Activated naive CD4-positive, alpha-beta T cell treated with anti-CD3 and anti-CD28 coated beads, Interleukin-2, amount 10 ng/mL, durations not matched to agents 7 days and 5 days (primary cell): ENCODE measurements at regions not wholly inside any gene's neighbourhood (a gene's known extent, or its start where the extent isn't known, plus 50 kb on each side); places are given as distances from the start of the nearest gene placed in this dataset.

Experiments used
- CTCF ChIA-PET: fragments of 350-600 bp; sonication (Branson Sonifier 250); formaldehyde crosslinking; loops from one replicate; lab custom pipeline; 2021; ENCODE audit warnings: antibody characterized with exemption; lab: Charles Lee
- DNase-seq: peaks from one replicate; pipeline ENCODE4 v3.0.0-alpha.2; 2020
- H3K27ac Mint-ChIP-seq: one replicate; pipeline ENCODE4 v1.8.0; 2021; ENCODE audit warnings: mild to moderate bottlenecking, moderate library complexity, mixed read lengths
- H3K27me3 Mint-ChIP-seq: one replicate; pipeline ENCODE4 v1.8.0; 2021; ENCODE audit warnings: mild to moderate bottlenecking, mixed read lengths
- H3K36me3 Mint-ChIP-seq: one replicate; pipeline ENCODE4 v1.8.0; 2021; ENCODE audit warnings: mixed read lengths
- H3K4me1 Mint-ChIP-seq: one replicate; pipeline ENCODE4 v1.8.0; 2021; ENCODE audit warnings: mixed read lengths
- H3K4me3 Mint-ChIP-seq: one replicate; pipeline ENCODE4 v1.8.0; 2021; ENCODE audit warnings: mild to moderate bottlenecking, moderate library complexity, mixed read lengths
- H3K9me3 Mint-ChIP-seq: one replicate; pipeline ENCODE4 v1.8.0; 2021; ENCODE audit warnings: mixed read lengths

DNA sequence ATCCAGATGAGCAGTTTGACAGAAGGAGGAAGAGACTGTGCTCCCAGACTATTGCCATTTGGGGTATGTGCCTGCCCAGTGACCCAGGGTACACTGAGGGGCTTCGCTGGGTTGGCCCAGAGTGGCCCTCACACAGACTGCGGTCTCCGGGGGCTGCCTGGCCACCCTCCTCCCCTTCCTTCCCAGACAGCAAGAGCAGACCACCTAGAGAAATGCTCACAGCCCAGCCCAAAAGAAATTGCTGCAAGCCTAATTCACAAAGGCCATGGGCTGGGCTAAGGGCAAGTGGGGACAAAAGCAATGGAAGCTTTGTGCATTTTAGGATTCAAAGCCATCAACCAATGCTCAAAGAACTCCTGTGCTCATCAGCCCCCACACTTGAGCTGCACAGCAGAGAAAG lies 277.6 kb downstream of the CDC5L start:
- CTCF ChIA-PET: interaction anchor here (0.6 to 1.3 kb wide), 3 partner anchors 10 to 712 kb away, joined by 3 to 4 read pairs (median 3); no protein-coding TSS in a partner anchor
- Mint-ChIP-seq H3K27me3 (peaks cover 25% of the 10 kb centered on the region), H3K27ac (no peak overlapping the region), H3K36me3 (no peaks in the 10 kb centered on the region), H3K4me3 (no peak overlapping the region), H3K4me1 (no peaks in the 10 kb centered on the region), H3K9me3 (no peaks in the 10 kb centered on the region)
- DNase-seq: no peak

DNA sequence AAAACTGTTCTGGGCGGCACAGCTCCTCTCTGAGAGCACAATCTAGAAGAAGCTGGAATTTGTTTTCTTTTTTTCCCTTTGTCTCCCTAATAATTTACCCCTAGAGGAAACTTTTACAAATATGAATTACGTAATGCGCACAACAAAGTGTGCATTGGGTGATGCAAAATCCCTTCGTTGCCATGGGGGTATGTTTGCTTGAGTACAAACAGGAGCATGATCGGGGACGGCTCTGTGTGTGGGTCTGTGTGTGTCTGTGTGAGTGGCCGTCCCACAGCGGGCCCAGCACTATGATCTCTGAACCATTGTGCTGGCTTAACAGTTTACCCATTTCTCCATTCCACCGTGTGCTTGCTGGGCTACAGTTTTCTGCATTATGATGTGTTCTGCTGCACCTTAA lies 278.2 kb downstream of the CDC5L start:
- CTCF ChIA-PET: interaction anchor here (1.2 to 1.3 kb wide), 2 partner anchors 10 to 11 kb away, joined by 3 to 4 read pairs; no protein-coding TSS in a partner anchor
- no peak overlapping the region for H3K27ac Mint-ChIP-seq
- no peaks in the 10 kb centered on the region for H3K36me3 Mint-ChIP-seq
- no peaks in the 10 kb centered on the region for H3K4me1 Mint-ChIP-seq
- H3K4me3 Mint-ChIP-seq: no peak overlapping the region
- DNase-seq: no peak
- no peaks in the 10 kb centered on the region for H3K9me3 Mint-ChIP-seq
- H3K27me3 Mint-ChIP-seq: peaks cover 25% of the 10 kb centered on the region

- Mint-ChIP-seq H3K36me3 (no peaks in the 10 kb centered on the region), H3K4me3 (no peak overlapping the region), H3K9me3 (no peaks in the 10 kb centered on the region), H3K4me1 (no peaks in the 10 kb centered on the region), H3K27me3 (peaks cover 25% of the 10 kb centered on the region), H3K27ac (no peak overlapping the region)
- no peak for DNase-seq
- CTCF ChIA-PET: no interaction called here
Measured at GRCh38 chr6:44666324-44666723, 278.8 kb downstream of the CDC5L start.

- no peak for DNase-seq
- Mint-ChIP-seq H3K27me3 (peaks cover 28% of the 10 kb centered on the region), H3K36me3 (no peaks in the 10 kb centered on the region), H3K9me3 (no peaks in the 10 kb centered on the region), H3K4me3 (no peak overlapping the region), H3K4me1 (no peaks in the 10 kb centered on the region), H3K27ac (no peak overlapping the region)
- CTCF ChIA-PET: interaction anchor here (2.2 kb wide), 1 partner anchor 12 kb away, joined by 10 read pairs; no protein-coding TSS in a partner anchor
Measured at GRCh38 chr6:44667226-44667625, 279.7 kb downstream of the CDC5L start.

GRCh38 chr6:44667668-44668390 lies 280.3 kb downstream of the CDC5L start:
- H3K9me3 Mint-ChIP-seq: no peaks in the 10 kb centered on the region
- CTCF ChIA-PET: interaction anchor here (1.1 to 2.2 kb wide), 3 partner anchors 12 to 1255 kb away, joined by 3 to 10 read pairs (median 4); no protein-coding TSS in a partner anchor
- H3K4me3 Mint-ChIP-seq: no peak overlapping the region
- H3K4me1 Mint-ChIP-seq: no peaks in the 10 kb centered on the region
- DNase-seq: peak; percentile 51
- H3K27ac Mint-ChIP-seq: no peak overlapping the region
- H3K36me3 Mint-ChIP-seq: no peaks in the 10 kb centered on the region
- H3K27me3 Mint-ChIP-seq: peaks cover 30% of the 10 kb centered on the region

GRCh38 chr6:44668391-44668930 lies 281.0 kb downstream of the CDC5L start:
- Mint-ChIP-seq H3K9me3 (no peaks in the 10 kb centered on the region), H3K4me1 (no peaks in the 10 kb centered on the region), H3K27ac (no peak overlapping the region), H3K27me3 (peaks cover 33% of the 10 kb centered on the region), H3K36me3 (no peaks in the 10 kb centered on the region), H3K4me3 (no peak overlapping the region)
- DNase-seq: no peak
- CTCF ChIA-PET: interaction anchor here (1.1 to 2.2 kb wide), 3 partner anchors 13 to 1255 kb away, joined by 3 to 10 read pairs (median 4); no protein-coding TSS in a partner anchor

DNA sequence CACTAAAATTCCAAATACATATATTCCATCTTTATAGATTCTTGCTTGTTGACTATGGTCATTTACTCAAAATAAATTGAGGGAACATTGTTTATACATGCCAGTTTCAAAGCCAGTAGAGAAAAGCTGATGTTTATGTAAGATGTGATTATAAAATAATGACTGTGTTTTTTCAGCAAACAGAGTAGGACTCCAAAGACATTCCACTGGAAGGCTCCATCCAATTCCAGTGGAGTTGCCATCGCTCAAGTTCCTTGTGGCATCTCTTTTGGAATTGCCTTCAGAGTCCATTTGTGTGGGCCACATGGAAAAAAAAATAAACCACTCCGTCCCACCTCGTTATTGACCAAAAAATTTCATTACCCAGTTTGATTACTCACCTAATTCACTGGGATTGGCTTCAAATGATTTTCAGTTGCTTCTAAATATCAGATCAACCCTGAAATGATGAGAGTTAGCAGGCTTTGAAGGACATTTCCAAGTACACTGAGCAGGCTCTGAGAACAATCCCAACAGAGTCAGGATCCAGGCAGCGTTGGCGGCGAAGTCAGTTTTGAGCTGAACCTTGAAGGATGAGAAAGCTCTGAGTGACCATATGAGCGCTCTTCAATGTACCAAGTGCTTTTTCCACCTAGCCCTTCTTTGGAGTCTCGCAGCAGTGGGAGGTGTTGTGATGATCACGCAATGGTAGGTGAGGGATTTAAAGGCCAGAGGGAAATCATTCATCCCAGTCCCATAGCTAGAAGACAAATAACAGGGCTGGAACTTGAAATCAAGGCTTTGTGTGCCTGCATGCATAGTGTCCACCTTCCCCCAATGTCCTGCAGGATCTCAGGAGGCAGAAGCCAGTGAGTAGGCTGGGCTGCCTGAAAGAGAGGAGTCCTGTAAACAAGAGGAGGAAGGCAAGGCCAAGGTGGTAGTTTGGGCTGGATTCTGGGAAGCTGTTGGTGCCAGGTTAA lies 281.7 kb downstream of the CDC5L start:
- no peak for DNase-seq
- Mint-ChIP-seq H3K27ac (no peak overlapping the region), H3K4me3 (no peak overlapping the region), H3K9me3 (no peaks in the 10 kb centered on the region), H3K36me3 (no peaks in the 10 kb centered on the region), H3K27me3 (peaks cover 37% of the 10 kb centered on the region), H3K4me1 (no peaks in the 10 kb centered on the region)
- CTCF ChIA-PET: interaction anchor here (1.3 to 2.2 kb wide), 2 partner anchors 14 to 73 kb away, joined by 3 to 10 read pairs; no protein-coding TSS in a partner anchor

GRCh38 chr6:44670146-44670545 lies 282.6 kb downstream of the CDC5L start:
- DNase-seq: no peak
- CTCF ChIA-PET: no interaction called here
- no peaks in the 10 kb centered on the region for H3K36me3 Mint-ChIP-seq
- no peaks in the 10 kb centered on the region for H3K9me3 Mint-ChIP-seq
- no peak overlapping the region for H3K27ac Mint-ChIP-seq
- no peaks in the 10 kb centered on the region for H3K4me1 Mint-ChIP-seq
- H3K27me3 Mint-ChIP-seq: peaks cover 43% of the 10 kb centered on the region
- no peak overlapping the region for H3K4me3 Mint-ChIP-seq

DNA sequence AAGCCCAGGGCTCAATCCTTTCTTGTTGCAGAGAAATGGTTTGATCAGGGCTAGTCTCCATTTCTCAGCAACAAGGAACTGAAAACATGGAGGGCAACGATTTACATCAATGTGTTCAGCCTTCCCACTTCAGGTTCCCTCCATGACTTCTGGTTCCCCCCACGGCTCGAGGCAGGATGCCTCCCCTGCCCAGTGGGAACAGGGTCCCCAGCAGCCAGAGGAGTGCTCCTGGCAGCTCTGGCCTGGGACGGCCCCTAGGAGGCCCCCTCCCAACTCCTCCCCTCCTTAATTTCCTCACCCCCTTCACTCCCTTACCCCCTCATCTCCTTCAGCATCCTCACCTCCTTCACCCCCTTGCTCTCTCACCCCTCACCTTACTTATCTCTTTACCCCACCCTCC lies 283.8 kb downstream of the CDC5L start:
- CTCF ChIA-PET: interaction anchor here (1.8 kb wide), 1 partner anchor 8 kb away, joined by 4 read pairs; no protein-coding TSS in a partner anchor
- H3K36me3 Mint-ChIP-seq: no peaks in the 10 kb centered on the region
- H3K4me3 Mint-ChIP-seq: no peak overlapping the region

GRCh38 chr6:44672086-44672485 lies 284.6 kb downstream of the CDC5L start:
- no peaks in the 10 kb centered on the region for H3K9me3 Mint-ChIP-seq
- H3K4me3 Mint-ChIP-seq: no peak overlapping the region
- no peak overlapping the region for H3K27ac Mint-ChIP-seq
- no peaks in the 10 kb centered on the region for H3K4me1 Mint-ChIP-seq
- H3K36me3 Mint-ChIP-seq: no peaks in the 10 kb centered on the region
- CTCF ChIA-PET: interaction anchor here (1.8 kb wide), 1 partner anchor 9 kb away, joined by 4 read pairs; no protein-coding TSS in a partner anchor
- peaks cover 43% of the 10 kb centered on the region for H3K27me3 Mint-ChIP-seq
- no peak for DNase-seq

More for the DNA sequence above, 283.8 kb downstream of the CDC5L start:
- H3K27ac Mint-ChIP-seq: no peak overlapping the region
- H3K9me3 Mint-ChIP-seq: no peaks in the 10 kb centered on the region
- DNase-seq: no peak
- no peaks in the 10 kb centered on the region for H3K4me1 Mint-ChIP-seq
- H3K27me3 Mint-ChIP-seq: peaks cover 44% of the 10 kb centered on the region

- peaks cover 37% of the 10 kb centered on the region for H3K27me3 Mint-ChIP-seq
- no peaks in the 10 kb centered on the region for H3K36me3 Mint-ChIP-seq
- H3K4me1 Mint-ChIP-seq: no peaks in the 10 kb centered on the region
- CTCF ChIA-PET: no interaction called here
- no peak overlapping the region for H3K27ac Mint-ChIP-seq
- no peaks in the 10 kb centered on the region for H3K9me3 Mint-ChIP-seq
- no peak overlapping the region for H3K4me3 Mint-ChIP-seq
- DNase-seq: no peak
Measured at GRCh38 chr6:44672841-44673240, 285.3 kb downstream of the CDC5L start.

DNA sequence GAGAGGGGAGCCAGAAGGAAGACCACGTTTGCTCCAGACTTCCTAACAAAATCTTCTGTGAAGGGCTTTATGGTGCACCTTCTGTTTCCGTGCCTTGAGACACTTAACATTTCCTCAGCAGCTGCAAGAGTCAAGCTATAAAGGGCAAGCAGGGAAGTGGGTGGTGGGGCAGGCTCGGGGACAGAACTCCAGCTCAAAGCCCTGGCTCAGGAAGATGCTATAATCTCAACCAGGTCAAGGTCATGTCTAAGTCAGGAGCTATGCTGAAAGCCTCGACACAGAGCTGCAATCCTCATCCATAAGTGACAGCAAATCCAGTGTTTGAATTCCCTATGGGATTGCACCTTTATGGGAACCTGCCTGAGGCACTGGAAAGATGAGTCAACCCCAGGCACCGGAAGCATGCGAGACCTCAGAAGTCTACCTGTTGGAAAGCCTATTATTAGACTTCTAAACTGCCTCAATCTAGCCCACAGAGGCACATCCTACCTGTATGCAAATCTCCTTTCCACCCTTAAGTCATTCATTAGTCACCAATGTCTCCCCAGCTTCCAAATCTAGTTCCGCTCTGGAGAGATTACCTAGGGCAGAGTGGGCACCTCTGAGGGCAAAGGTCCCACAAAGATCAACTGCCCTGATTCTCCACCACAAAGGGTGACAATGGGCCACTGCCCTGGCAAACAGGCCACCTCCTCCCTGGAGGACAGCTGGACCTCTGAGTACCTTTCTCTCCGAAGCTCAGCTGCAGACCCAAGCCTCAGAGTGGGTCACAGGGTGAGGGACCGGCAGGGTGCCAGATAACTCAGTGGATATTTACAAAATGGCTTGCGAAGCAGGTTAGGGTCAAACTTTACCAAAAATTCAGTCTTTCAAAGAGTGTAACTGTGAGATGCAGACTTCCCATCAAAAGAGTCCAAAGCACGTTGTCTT lies 287.0 kb downstream of the CDC5L start:
- no peak overlapping the region for H3K27ac Mint-ChIP-seq
- H3K4me3 Mint-ChIP-seq: no peak overlapping the region
- CTCF ChIA-PET: no interaction called here
- peaks cover 27% of the 10 kb centered on the region for H3K27me3 Mint-ChIP-seq
- peak; percentile 10 for DNase-seq
- no peaks in the 10 kb centered on the region for H3K9me3 Mint-ChIP-seq
- no peaks in the 10 kb centered on the region for H3K4me1 Mint-ChIP-seq
- H3K36me3 Mint-ChIP-seq: no peaks in the 10 kb centered on the region

DNA sequence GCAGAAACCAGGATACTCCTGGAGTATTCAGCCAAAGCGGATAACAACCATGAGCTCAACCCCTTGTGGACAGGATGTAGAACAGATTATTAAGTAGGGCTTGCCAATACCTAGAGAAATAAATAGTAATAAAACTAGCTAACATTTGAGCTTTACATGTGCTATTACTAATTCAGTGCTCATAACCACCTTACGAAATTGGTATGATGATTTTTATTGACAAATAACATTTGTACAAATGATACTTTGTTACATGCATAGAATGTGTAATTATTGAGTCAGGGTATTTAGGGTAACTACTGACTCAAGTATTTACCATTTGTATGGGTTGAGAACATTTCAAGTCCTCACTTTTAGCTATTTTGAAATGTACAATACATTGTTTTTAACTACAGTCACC lies 287.9 kb downstream of the CDC5L start:
- Mint-ChIP-seq H3K4me3 (no peak overlapping the region), H3K9me3 (no peaks in the 10 kb centered on the region), H3K27me3 (peaks cover 22% of the 10 kb centered on the region), H3K4me1 (no peaks in the 10 kb centered on the region), H3K27ac (no peak overlapping the region), H3K36me3 (no peaks in the 10 kb centered on the region)
- CTCF ChIA-PET: no interaction called here
- DNase-seq: no peak
